ENCODE measurements at regions not wholly inside any gene's neighbourhood (a gene's known extent, or its start where the extent isn't known, plus 50 kb on each side); places are given as distances from the start of the nearest gene placed in this dataset.
"Not testable (repeated sequence)": the region's sequence is repeated elsewhere in the genome, so short reads cannot be mapped to it uniquely, and the experiment has no call there.

- Mint-ChIP-seq H3K27ac (peak overlapping the region in 2 of 3 experiments; percentile 23 to 46), H3K27me3 (ENCODE audit: low read depth) (no peaks in the 10 kb centered on the region), H3K9me3 (peaks cover 13% of the 10 kb centered on the region), H3K4me3 (no peak overlapping the region), H3K36me3 (ENCODE audit: low read depth) (no peaks in the 10 kb centered on the region), H3K4me1 (no peaks in the 10 kb centered on the region)
- TF ChIP-seq, protein P1, sequence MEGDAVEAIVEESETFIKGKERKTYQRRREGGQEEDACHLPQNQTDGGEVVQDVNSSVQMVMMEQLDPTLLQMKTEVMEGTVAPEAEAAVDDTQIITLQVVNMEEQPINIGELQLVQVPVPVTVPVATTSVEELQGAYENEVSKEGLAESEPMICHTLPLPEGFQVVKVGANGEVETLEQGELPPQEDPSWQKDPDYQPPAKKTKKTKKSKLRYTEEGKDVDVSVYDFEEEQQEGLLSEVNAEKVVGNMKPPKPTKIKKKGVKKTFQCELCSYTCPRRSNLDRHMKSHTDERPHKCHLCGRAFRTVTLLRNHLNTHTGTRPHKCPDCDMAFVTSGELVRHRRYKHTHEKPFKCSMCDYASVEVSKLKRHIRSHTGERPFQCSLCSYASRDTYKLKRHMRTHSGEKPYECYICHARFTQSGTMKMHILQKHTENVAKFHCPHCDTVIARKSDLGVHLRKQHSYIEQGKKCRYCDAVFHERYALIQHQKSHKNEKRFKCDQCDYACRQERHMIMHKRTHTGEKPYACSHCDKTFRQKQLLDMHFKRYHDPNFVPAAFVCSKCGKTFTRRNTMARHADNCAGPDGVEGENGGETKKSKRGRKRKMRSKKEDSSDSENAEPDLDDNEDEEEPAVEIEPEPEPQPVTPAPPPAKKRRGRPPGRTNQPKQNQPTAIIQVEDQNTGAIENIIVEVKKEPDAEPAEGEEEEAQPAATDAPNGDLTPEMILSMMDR (IDR thresholded peaks at IDR 0.05; ENCODE audit: unreplicated experiment in 3 of 3): no peak
These were observed 738.3 kb downstream of the STPG2 start for GRCh38 chr4:97404876-97405523.

DNA sequence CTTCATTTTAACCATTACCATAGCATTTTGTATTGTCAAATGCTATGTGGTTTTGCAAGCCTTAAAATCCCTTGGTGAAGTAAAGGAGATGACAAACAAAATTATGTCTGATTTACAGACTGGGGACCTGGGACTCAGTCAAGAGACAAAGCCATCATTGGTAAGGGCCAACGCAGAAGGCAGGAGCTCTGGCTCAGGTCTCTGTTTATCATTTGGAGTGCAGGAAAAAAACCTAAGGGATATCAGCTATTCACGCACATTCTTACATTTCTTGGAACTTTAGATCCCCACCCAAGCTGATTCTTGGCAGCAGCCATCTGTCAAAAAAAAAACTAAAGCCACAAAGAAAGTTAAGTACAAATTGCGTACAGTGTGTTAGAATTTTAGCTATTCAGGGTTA lies 731.9 kb downstream of the STPG2 start:
- no peak overlapping the region for H3K4me3 Mint-ChIP-seq
- TF ChIP-seq, protein P1 (IDR thresholded peaks at IDR 0.05; ENCODE audit: unreplicated experiment in 3 of 3): no peak
- peaks cover 7% of the 10 kb centered on the region for H3K9me3 Mint-ChIP-seq
- no peaks in the 10 kb centered on the region for H3K36me3 Mint-ChIP-seq (ENCODE audit: low read depth)
- H3K4me1 Mint-ChIP-seq: peaks cover 9% of the 10 kb centered on the region
- H3K27ac Mint-ChIP-seq: peak overlapping the region in 2 of 3 experiments; percentile 21 to 53
- no peaks in the 10 kb centered on the region for H3K27me3 Mint-ChIP-seq (ENCODE audit: low read depth)

- Mint-ChIP-seq H3K9me3 (peaks cover 7% of the 10 kb centered on the region), H3K36me3 (ENCODE audit: low read depth) (no peaks in the 10 kb centered on the region), H3K4me1 (peaks cover 9% of the 10 kb centered on the region), H3K27ac (peak overlapping the region in 1 of 3 experiments; percentile 53), H3K27me3 (ENCODE audit: low read depth) (no peaks in the 10 kb centered on the region), H3K4me3 (no peak overlapping the region)
- TF ChIP-seq, protein P1 (IDR thresholded peaks at IDR 0.05; ENCODE audit: unreplicated experiment in 3 of 3): no peak
These were observed 730.9 kb downstream of the STPG2 start for GRCh38 chr4:97412331-97412730.

- TF ChIP-seq, protein P1 (IDR thresholded peaks at IDR 0.05; ENCODE audit: unreplicated experiment in 3 of 3): no peak
- Mint-ChIP-seq H3K36me3 (ENCODE audit: low read depth) (no peaks in the 10 kb centered on the region), H3K4me3 (no peak overlapping the region)
These were observed 729.1 kb downstream of the STPG2 start for GRCh38 chr4:97414161-97414560.

DNA sequence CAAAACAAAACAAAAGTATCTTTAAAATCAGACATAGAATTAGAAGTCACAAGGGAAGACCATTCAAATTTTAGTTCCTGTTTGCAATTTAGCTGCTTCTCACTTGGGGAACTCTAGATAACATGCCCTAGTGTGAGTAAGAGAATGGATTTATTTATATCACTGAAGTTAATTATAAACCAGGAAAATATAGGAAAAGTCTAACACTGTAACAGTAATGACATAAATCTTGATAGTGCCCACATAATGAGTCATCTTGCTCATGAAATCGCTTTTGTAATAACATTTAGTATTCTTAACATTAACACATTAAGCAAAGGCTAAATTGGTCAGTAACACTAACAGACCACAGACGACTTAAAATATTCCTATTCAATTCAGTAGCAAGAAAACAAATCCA lies 710.7 kb downstream of the STPG2 start:
- Mint-ChIP-seq H3K36me3 (ENCODE audit: low read depth) (no peaks in the 10 kb centered on the region), H3K27ac (no peak overlapping the region), H3K9me3 (peaks cover 38% of the 10 kb centered on the region), H3K27me3 (ENCODE audit: low read depth) (no peaks in the 10 kb centered on the region), H3K4me1 (no peaks in the 10 kb centered on the region), H3K4me3 (no peak overlapping the region)
- TF ChIP-seq, protein P1 (IDR thresholded peaks at IDR 0.05; ENCODE audit: unreplicated experiment in 3 of 3): no peak

More at GRCh38 chr4:97414161-97414560, 729.1 kb downstream of the STPG2 start:
- Mint-ChIP-seq H3K27me3 (ENCODE audit: low read depth) (no peaks in the 10 kb centered on the region), H3K9me3 (peaks cover 21% of the 10 kb centered on the region), H3K4me1 (peaks cover 9% of the 10 kb centered on the region), H3K27ac (no peak overlapping the region)

- H3K27ac Mint-ChIP-seq; H3K4me3 Mint-ChIP-seq; H3K27me3 Mint-ChIP-seq (ENCODE audit: low read depth); H3K36me3 Mint-ChIP-seq (ENCODE audit: low read depth); H3K4me1 Mint-ChIP-seq: not testable (repeated sequence)
- H3K9me3 Mint-ChIP-seq: peaks cover 17% of the 10 kb centered on the region
These were observed 705.1 kb downstream of the STPG2 start for GRCh38 chr4:97437998-97438705.
